ENCODE measurements at regions not wholly inside any gene's neighbourhood (a gene's known extent, or its start where the extent isn't known, plus 50 kb on each side); places are given as distances from the start of the nearest gene placed in this dataset.

DNA sequence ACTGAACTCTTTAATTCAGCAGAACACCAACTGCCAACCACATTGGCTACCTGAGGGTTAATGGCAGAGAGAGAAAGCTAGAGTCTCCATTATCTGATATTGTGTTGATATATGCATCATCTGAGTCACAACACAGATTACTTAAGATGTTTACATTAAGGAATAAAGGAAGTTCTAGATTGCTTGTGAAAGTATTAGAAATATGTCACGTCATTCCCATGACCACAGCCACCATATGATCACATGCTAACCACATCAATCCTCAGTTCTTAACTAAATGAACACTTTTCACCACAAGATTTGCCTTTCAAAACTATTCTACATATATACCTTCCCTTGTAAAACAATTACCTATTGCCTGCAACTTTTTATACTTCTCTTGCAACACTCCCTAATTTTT is 337.9 kb downstream of the FGFR2 start:
- Histone ChIP-seq H3K4me3 (no peak overlapping the region), H3K9me3 (replicated peaks; ENCODE audit: control insufficient read depth, insufficient read depth, low read length) (no peaks in the 10 kb centered on the region), H3K27me3 (replicated peaks in 1 of 2; ENCODE audit: control insufficient read depth in 2 of 2, insufficient read depth in 2 of 2, low read length in 1 of 2) (no peaks in the 10 kb centered on the region), H4K20me1 (ENCODE audit: control insufficient read depth, insufficient read depth) (no peaks in the 10 kb centered on the region), H3K79me2 (ENCODE audit: control insufficient read depth, insufficient read depth, low read length) (no peaks in the 10 kb centered on the region), H2AFZ (ENCODE audit: control insufficient read depth, low read depth, low read length) (no peak overlapping the region), H3K4me1 (ENCODE audit: control insufficient read depth, insufficient read depth, low read length) (no peaks in the 10 kb centered on the region), H3K4me2 (ENCODE audit: control insufficient read depth, insufficient read depth) (no peak overlapping the region), H3K27ac (ENCODE audit: control insufficient read depth, insufficient read depth) (no peak overlapping the region), H3K36me3 (ENCODE audit: control insufficient read depth in 2 of 2, insufficient read depth in 2 of 2, low read length in 1 of 2) (no peaks in the 10 kb centered on the region), H3K9ac (ENCODE audit: control insufficient read depth, insufficient read depth, low read length) (no peak overlapping the region)
- no TSS peak for BruUV-seq (replicated peaks)
- in situ Hi-C loops (cut with MboI) = no loop called here
- 6% methylated on average over 1 of the region's 1 CpG for WGBS (ENCODE audit: insufficient coverage, insufficient replicate concordance, low lambda C conversion rate, missing lambda C conversion rate)
- ChIA-PET SMC1A (ENCODE audit: uncharacterized antibody, unreplicated experiment) (no interaction called here), CTCF (no interaction called here), POLR2A (no interaction called here), RAD21 (ENCODE audit: unreplicated experiment) (no interaction called here)
- TF ChIP-seq RUNX3 (IDR thresholded peaks at IDR 0.05; ENCODE audit: low read length) (peak; percentile 82), ATF7 (IDR thresholded peaks at IDR 0.05; ENCODE audit: low read depth) (peak; percentile 81), TCF7 (IDR thresholded peaks at IDR 0.05; ENCODE audit: borderline replicate concordance) (peak; percentile 57; the same call in 1 of the 2 replicates), HDAC6 (IDR thresholded peaks at IDR 0.05; ENCODE audit: unreplicated experiment) (no peak), IKZF2 (IDR thresholded peaks at IDR 0.05) (peak; percentile 36 to 59; a peak in 2 of 4 replicates), BHLHE40 (IDR thresholded peaks at IDR 0.05; ENCODE audit: borderline replicate concordance in 1 of 2, low read depth in 2 of 2, low read length in 1 of 2) (peak; percentile 19 to 65; a peak in 1 of 4 replicates), POU2F2 (IDR thresholded peaks at IDR 0.05; ENCODE audit: borderline replicate concordance, low read depth, low read length) (no peak), JUNB (IDR thresholded peaks at IDR 0.05) (0 out of 2 replicates have a peak, but pooled peaks have one; percentile 11), MTA2 (IDR thresholded peaks at IDR 0.05; ENCODE audit: low read depth) (0 out of 2 replicates have a peak, but pooled peaks have one; percentile 40)
- no peak for FAIRE-seq
- intact Hi-C loops (cut with micrococcal nuclease; ENCODE audit: unreplicated experiment) = no loop called here
- no peak for DNase-seq (ENCODE audit: low read depth, low spot score)
- peak; percentile 47 for ATAC-seq

DNA sequence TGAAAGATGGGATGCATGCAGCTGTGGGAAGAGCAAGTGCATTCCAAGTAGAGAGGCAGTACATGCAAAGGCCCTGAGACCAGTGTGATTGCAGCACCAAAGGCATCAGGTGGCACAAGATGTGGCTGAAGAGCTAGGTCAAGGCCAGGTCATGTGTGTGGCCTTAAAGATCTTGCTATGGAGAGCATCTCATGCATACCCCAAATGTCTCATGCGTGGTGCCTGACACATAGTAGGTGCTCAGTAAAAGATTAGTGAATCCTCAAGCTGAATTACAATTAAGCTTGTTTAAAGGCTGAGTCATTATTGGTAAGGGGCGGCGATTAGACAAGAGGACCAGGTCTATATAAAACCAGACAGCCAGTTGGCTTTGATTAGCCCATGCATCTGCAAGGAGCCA is 336.6 kb downstream of the FGFR2 start:
- in situ Hi-C loops (cut with MboI) (no loop called here), intact Hi-C loops (cut with micrococcal nuclease; ENCODE audit: unreplicated experiment) (no loop called here)
- Histone ChIP-seq H3K36me3 (ENCODE audit: control insufficient read depth in 2 of 2, insufficient read depth in 2 of 2, low read length in 1 of 2) (no peaks in the 10 kb centered on the region), H3K27me3 (replicated peaks in 1 of 2; ENCODE audit: control insufficient read depth in 2 of 2, insufficient read depth in 2 of 2, low read length in 1 of 2) (no peaks in the 10 kb centered on the region), H3K79me2 (ENCODE audit: control insufficient read depth, insufficient read depth, low read length) (no peaks in the 10 kb centered on the region), H3K4me1 (ENCODE audit: control insufficient read depth, insufficient read depth, low read length) (no peaks in the 10 kb centered on the region), H3K9ac (ENCODE audit: control insufficient read depth, insufficient read depth, low read length) (no peak overlapping the region), H3K9me3 (replicated peaks; ENCODE audit: control insufficient read depth, insufficient read depth, low read length) (no peaks in the 10 kb centered on the region), H3K4me3 (no peak overlapping the region), H3K4me2 (ENCODE audit: control insufficient read depth, insufficient read depth) (no peak overlapping the region), H2AFZ (ENCODE audit: control insufficient read depth, low read depth, low read length) (no peak overlapping the region), H3K27ac (ENCODE audit: control insufficient read depth, insufficient read depth) (no peak overlapping the region), H4K20me1 (ENCODE audit: control insufficient read depth, insufficient read depth) (no peaks in the 10 kb centered on the region)
- ChIA-PET CTCF (no interaction called here), SMC1A (ENCODE audit: uncharacterized antibody, unreplicated experiment) (no interaction called here), POLR2A (no interaction called here), RAD21 (ENCODE audit: unreplicated experiment) (no interaction called here)
- ATAC-seq (no peak), DNase-seq (ENCODE audit: low read depth, low spot score) (no peak), FAIRE-seq (no peak)
- 52% methylated on average over 3 of the region's 3 CpGs for WGBS (ENCODE audit: insufficient coverage, insufficient replicate concordance, low lambda C conversion rate, missing lambda C conversion rate)
- no TSS peak for BruUV-seq (replicated peaks)
- TF ChIP-seq, protein P1, sequence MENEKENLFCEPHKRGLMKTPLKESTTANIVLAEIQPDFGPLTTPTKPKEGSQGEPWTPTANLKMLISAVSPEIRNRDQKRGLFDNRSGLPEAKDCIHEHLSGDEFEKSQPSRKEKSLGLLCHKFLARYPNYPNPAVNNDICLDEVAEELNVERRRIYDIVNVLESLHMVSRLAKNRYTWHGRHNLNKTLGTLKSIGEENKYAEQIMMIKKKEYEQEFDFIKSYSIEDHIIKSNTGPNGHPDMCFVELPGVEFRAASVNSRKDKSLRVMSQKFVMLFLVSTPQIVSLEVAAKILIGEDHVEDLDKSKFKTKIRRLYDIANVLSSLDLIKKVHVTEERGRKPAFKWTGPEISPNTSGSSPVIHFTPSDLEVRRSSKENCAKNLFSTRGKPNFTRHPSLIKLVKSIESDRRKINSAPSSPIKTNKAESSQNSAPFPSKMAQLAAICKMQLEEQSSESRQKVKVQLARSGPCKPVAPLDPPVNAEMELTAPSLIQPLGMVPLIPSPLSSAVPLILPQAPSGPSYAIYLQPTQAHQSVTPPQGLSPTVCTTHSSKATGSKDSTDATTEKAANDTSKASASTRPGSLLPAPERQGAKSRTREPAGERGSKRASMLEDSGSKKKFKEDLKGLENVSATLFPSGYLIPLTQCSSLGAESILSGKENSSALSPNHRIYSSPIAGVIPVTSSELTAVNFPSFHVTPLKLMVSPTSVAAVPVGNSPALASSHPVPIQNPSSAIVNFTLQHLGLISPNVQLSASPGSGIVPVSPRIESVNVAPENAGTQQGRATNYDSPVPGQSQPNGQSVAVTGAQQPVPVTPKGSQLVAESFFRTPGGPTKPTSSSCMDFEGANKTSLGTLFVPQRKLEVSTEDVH (IDR thresholded peaks at IDR 0.05; ENCODE audit: low read depth, partially characterized antibody) = no peak
- no peak for TF ChIP-seq ZNF24 (IDR thresholded peaks at IDR 0.05)
- no peak for TF ChIP-seq RUNX3 (IDR thresholded peaks at IDR 0.05; ENCODE audit: low read length)
- TF ChIP-seq SRF (IDR thresholded peaks at IDR 0.05; ENCODE audit: low read depth in 2 of 2, low read length in 2 of 2) = no peak
- no peak for TF ChIP-seq ZNF217 (IDR thresholded peaks at IDR 0.05)
- TF ChIP-seq SMC3 (IDR thresholded peaks at IDR 0.05; ENCODE audit: borderline replicate concordance, low read length) = no peak

Measured in GM12878 (cell line).